SK-N-SH treated with all-trans-retinoic acid at 6 μM for 48 hours (cell line): ENCODE measurements at regions not wholly inside any gene's neighbourhood (a gene's known extent, or its start where the extent isn't known, plus 50 kb on each side); places are given as distances from the start of the nearest gene placed in this dataset.

Source experiments
- ATAC-seq: fragments of 200-7000 bp; cut with Tn5 transposase; 3 replicates; pipeline ENCODE4 v1.9.1; 2020; ENCODE audit warnings: mild to moderate bottlenecking, moderate library complexity
- ARNTL ChIP-seq: fragments of 450-650 bp; formaldehyde crosslinking; IDR thresholded peaks from 2 replicates; pipeline ENCODE4 v1.5.0; 2020; ENCODE audit warnings: low read depth, mild to moderate bottlenecking, moderate library complexity, borderline replicate concordance
- BACH2 ChIP-seq: fragments of 250-450 bp; sonication (Bioruptor Pico); IDR thresholded peaks from 2 replicates; pipeline ENCODE4 v1.9.0; 2021; ENCODE audit warnings: mild to moderate bottlenecking, borderline replicate concordance
- CREB5 ChIP-seq: fragments of 250-450 bp; sonication (Bioruptor Pico); IDR thresholded peaks from 2 replicates; pipeline ENCODE4 v1.5.1; 2020; ENCODE audit warnings: low read depth, mild to moderate bottlenecking, moderate library complexity
- CSDC2 ChIP-seq: fragments of 250-450 bp; sonication (Bioruptor Pico); IDR thresholded peaks from 2 replicates; pipeline ENCODE4 v1.5.0; 2020; ENCODE audit warnings: mild to moderate bottlenecking, moderate library complexity
- ESRRG ChIP-seq: fragments of 250-450 bp; sonication (Bioruptor Pico); IDR thresholded peaks from 2 replicates; pipeline ENCODE4 v1.6.1; 2021; ENCODE audit warnings: mild to moderate bottlenecking
- GLIS3 ChIP-seq: fragments of 250-450 bp; sonication (Bioruptor Pico); IDR thresholded peaks from 2 replicates; pipeline ENCODE4 v1.5.0; 2020; ENCODE audit warnings: mild to moderate bottlenecking, moderate library complexity
- PPARA ChIP-seq: fragments of 250-450 bp; sonication (Bioruptor Pico); IDR thresholded peaks from 2 replicates; pipeline ENCODE4 v1.5.0; 2020; ENCODE audit warnings: mild to moderate bottlenecking, borderline replicate concordance
- SNAI2 ChIP-seq: fragments of 250-450 bp; sonication (Bioruptor Pico); IDR thresholded peaks from 2 replicates; pipeline ENCODE4 v1.5.0; 2020; ENCODE audit warnings: mild to moderate bottlenecking, moderate library complexity
- TCF4 ChIP-seq: fragments of 250-450 bp; sonication (Bioruptor Pico); IDR thresholded peaks from 2 replicates; pipeline ENCODE4 v1.8.0; 2021; ENCODE audit warnings: mild to moderate bottlenecking, moderate library complexity, borderline replicate concordance
- TOX ChIP-seq: fragments of 250-450 bp; sonication (Bioruptor Pico); IDR thresholded peaks from 2 replicates; pipeline ENCODE4 v1.8.0; 2021; ENCODE audit warnings: mild to moderate bottlenecking, moderate library complexity, borderline replicate concordance
- TSHZ2 ChIP-seq: fragments of 250-450 bp; sonication (Bioruptor Pico); IDR thresholded peaks from 2 replicates; pipeline ENCODE4 v1.5.0; 2020; ENCODE audit warnings: mild to moderate bottlenecking, moderate library complexity
- ZC3H10 ChIP-seq: fragments of 250-450 bp; sonication (Bioruptor Pico); IDR thresholded peaks from 2 replicates; pipeline ENCODE4 v1.5.1; 2021; ENCODE audit warnings: mild to moderate bottlenecking, moderate library complexity
- ZFP3 ChIP-seq: fragments of 250-450 bp; sonication (Bioruptor Pico); IDR thresholded peaks from 2 replicates; pipeline ENCODE4 v1.5.0; 2020; ENCODE audit warnings: mild to moderate bottlenecking, moderate library complexity
- ZFP30 ChIP-seq: fragments of 450-650 bp; formaldehyde crosslinking; IDR thresholded peaks from 2 replicates; pipeline ENCODE4 v1.5.0; 2022; ENCODE audit warnings: mild to moderate bottlenecking, moderate library complexity
- ZNF70 ChIP-seq: fragments of 450-650 bp; formaldehyde crosslinking; IDR thresholded peaks from 2 replicates; pipeline ENCODE4 v1.5.0; 2020; ENCODE audit warnings: mild to moderate bottlenecking, moderate library complexity
- ZNF8 ChIP-seq: fragments of 450-650 bp; formaldehyde crosslinking; IDR thresholded peaks from 2 replicates; pipeline ENCODE4 v1.5.0; 2020; ENCODE audit warnings: mild to moderate bottlenecking, moderate library complexity
- TF ChIP-seq, protein P1 (sequence below): fragments of 250-450 bp; sonication (Bioruptor Pico); IDR thresholded peaks from 2 replicates; pipeline ENCODE4 v1.5.1; 2021; ENCODE audit warnings: mild to moderate bottlenecking, moderate library complexity

DNA sequence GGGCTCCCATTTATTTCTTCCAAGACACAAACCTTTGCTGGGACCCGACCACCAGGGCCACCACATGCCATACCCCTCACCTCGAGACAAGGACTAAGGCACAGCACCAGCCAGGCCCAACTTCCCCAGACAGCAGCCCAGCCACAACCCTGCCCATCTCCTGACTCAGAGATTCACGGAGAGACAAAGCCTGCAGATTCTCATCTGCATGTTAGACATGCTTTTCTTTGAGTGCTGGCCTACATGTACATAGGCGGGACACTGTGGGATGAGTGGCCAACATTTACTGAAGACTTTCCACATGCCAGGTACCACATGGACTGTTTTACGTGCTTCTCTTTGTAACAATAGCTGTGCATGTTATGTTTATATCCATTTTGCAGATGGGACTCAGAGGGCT lies 221.3 kb upstream of the ZMIZ1 start:
- ATAC-seq = no peak
- no peak for TF ChIP-seq ARNTL

GRCh38 chr10:78849115-78849514 lies 219.7 kb upstream of the ZMIZ1 start:
- ATAC-seq = no peak
- no peak for TF ChIP-seq ZC3H10
- TF ChIP-seq TCF4 = no peak
- no peak for TF ChIP-seq ZFP3 (CRISPR knock-in tag)
- no peak for TF ChIP-seq TSHZ2 (CRISPR knock-in tag)
- TF ChIP-seq ESRRG (CRISPR knock-in tag) = no peak
- no peak for TF ChIP-seq CREB5 (CRISPR knock-in tag)
- no peak for TF ChIP-seq CSDC2 (CRISPR knock-in tag)
- no peak for TF ChIP-seq PPARA (CRISPR knock-in tag)

GRCh38 chr10:78849731-78850130 lies 219.0 kb upstream of the ZMIZ1 start:
- no peak for TF ChIP-seq ZFP3 (CRISPR knock-in tag)
- TF ChIP-seq CREB5 (CRISPR knock-in tag) = no peak
- TF ChIP-seq CSDC2 (CRISPR knock-in tag) = no peak
- no peak for TF ChIP-seq ARNTL
- TF ChIP-seq, protein P1, sequence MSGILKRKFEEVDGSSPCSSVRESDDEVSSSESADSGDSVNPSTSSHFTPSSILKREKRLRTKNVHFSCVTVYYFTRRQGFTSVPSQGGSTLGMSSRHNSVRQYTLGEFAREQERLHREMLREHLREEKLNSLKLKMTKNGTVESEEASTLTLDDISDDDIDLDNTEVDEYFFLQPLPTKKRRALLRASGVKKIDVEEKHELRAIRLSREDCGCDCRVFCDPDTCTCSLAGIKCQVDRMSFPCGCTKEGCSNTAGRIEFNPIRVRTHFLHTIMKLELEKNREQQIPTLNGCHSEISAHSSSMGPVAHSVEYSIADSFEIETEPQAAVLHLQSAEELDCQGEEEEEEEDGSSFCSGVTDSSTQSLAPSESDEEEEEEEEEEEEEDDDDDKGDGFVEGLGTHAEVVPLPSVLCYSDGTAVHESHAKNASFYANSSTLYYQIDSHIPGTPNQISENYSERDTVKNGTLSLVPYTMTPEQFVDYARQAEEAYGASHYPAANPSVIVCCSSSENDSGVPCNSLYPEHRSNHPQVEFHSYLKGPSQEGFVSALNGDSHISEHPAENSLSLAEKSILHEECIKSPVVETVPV (CRISPR knock-in tag) = no peak
- TF ChIP-seq ZFP30 (CRISPR knock-in tag) = no peak
- no peak for TF ChIP-seq BACH2 (CRISPR knock-in tag)
- TF ChIP-seq ZNF8 = no peak
- no peak for TF ChIP-seq ESRRG (CRISPR knock-in tag)
- no peak for TF ChIP-seq TSHZ2 (CRISPR knock-in tag)
- no peak for TF ChIP-seq SNAI2 (CRISPR knock-in tag)
- no peak for TF ChIP-seq GLIS3 (CRISPR knock-in tag)
- no peak for TF ChIP-seq ZNF70 (CRISPR knock-in tag)
- ATAC-seq = no peak

GRCh38 chr10:78850644-78851435 lies 217.9 kb upstream of the ZMIZ1 start:
- ATAC-seq = no peak
- no peak for TF ChIP-seq ZFP30 (CRISPR knock-in tag)
- no peak for TF ChIP-seq TOX (CRISPR knock-in tag)
- TF ChIP-seq ARNTL = no peak
- no peak for TF ChIP-seq ESRRG (CRISPR knock-in tag)
